SK-N-MC (cell line): ENCODE measurements at regions not wholly inside any gene's neighbourhood (a gene's known extent, or its start where the extent isn't known, plus 50 kb on each side); places are given as distances from the start of the nearest gene placed in this dataset.

Experiments used
- EZH2 ChIP-seq: fragments of 200-600 bp; sonication (generic); IDR thresholded peaks from one replicate; pipeline ENCODE4 v1.6.1; 2017; ENCODE audit warnings: antibody characterized with exemption
- POLR2AphosphoS5 ChIP-seq: IDR thresholded peaks from 2 replicates; pipeline ENCODE4 v1.6.1; 2012; ENCODE audit warnings: mild to moderate bottlenecking, low read depth, low read length, borderline replicate concordance

DNA sequence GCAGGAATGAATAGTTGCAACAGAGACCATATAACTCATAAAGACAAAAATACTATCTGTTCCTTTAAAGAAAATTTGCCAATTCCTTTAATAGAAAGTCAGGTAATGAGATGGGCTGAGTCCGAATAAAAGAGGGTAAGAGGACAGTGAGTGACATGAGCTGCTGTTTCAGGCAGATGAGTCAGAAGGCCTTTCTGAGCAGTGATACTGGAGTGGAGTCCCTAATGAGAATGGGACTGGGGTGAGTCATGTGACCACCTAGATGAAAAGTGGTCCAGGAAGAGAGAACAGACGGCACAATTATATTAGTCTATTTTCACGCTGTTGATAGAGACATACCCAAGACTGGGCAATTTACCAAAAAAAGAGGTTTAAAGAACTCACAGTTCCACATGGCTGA is 393.7 kb downstream of the BCL11B start:
- TF ChIP-seq POLR2AphosphoS5 (no peak), EZH2 (no peak)
